ENCODE measurements at regions not wholly inside any gene's neighbourhood (a gene's known extent, or its start where the extent isn't known, plus 50 kb on each side); places are given as distances from the start of the nearest gene placed in this dataset.

GRCh38 chr3:161851941-161852566 is 355.4 kb downstream of the OTOL1 start:
- H3K9me3 ChIP-seq (replicated peaks; ENCODE audit: control insufficient read depth, insufficient read depth, low read length): no peaks in the 10 kb centered on the region
- H3K36me3 ChIP-seq (ENCODE audit: control insufficient read depth in 2 of 2, insufficient read depth in 2 of 2, low read length in 1 of 2): no peaks in the 10 kb centered on the region
- H3K9ac ChIP-seq (ENCODE audit: control insufficient read depth, insufficient read depth, low read length): no peak overlapping the region
- WGBS (ENCODE audit: insufficient coverage, insufficient replicate concordance, low lambda C conversion rate, missing lambda C conversion rate): 18% methylated on average over 8 of the region's 8 CpGs
- no peak overlapping the region for H2AFZ ChIP-seq (ENCODE audit: control insufficient read depth, low read depth, low read length)
- H3K4me3 ChIP-seq: no peak overlapping the region
- H4K20me1 ChIP-seq (ENCODE audit: control insufficient read depth, insufficient read depth): no peaks in the 10 kb centered on the region
- BruUV-seq (replicated peaks): no TSS peak
- intact Hi-C loops (cut with micrococcal nuclease; ENCODE audit: unreplicated experiment): loop anchor here (2.0 to 10.0 kb wide), 4 partner anchors 291 to 1643 kb away; no protein-coding TSS in a partner anchor
- DNase-seq (ENCODE audit: low read depth, low spot score) (peak; percentile 8), FAIRE-seq (peak; percentile 31), ATAC-seq (peak; percentile 90)
- H3K79me2 ChIP-seq (ENCODE audit: control insufficient read depth, insufficient read depth, low read length): no peaks in the 10 kb centered on the region
- ChIA-PET RAD21 (ENCODE audit: unreplicated experiment) (no interaction called here), CTCF (interaction anchor here (0.7 to 1.1 kb wide), 4 partner anchors 12 to 1191 kb away, joined by 3 to 5 read pairs (median 4); no protein-coding TSS in a partner anchor), SMC1A (ENCODE audit: uncharacterized antibody, unreplicated experiment) (interaction anchor here (0.7 to 1.0 kb wide), 2 partner anchors 17 to 1674 kb away, joined by 3 read pairs; no protein-coding TSS in a partner anchor), POLR2A (no interaction called here)
- no peaks in the 10 kb centered on the region for H3K27me3 ChIP-seq (replicated peaks in 1 of 2; ENCODE audit: control insufficient read depth in 2 of 2, insufficient read depth in 2 of 2, low read length in 1 of 2)
- H3K27ac ChIP-seq (ENCODE audit: control insufficient read depth, insufficient read depth): no peak overlapping the region
- no peak for TF ChIP-seq FOXM1 (IDR thresholded peaks at IDR 0.05; ENCODE audit: low read depth, low read length)
- peak; percentile 81 for TF ChIP-seq RAD21 (IDR thresholded peaks at IDR 0.05; ENCODE audit: insufficient read depth, low read depth, low read length)
- TF ChIP-seq MAX (IDR thresholded peaks at IDR 0.05; ENCODE audit: low read depth, low read length): no peak
- no peak for TF ChIP-seq RELA (IDR thresholded peaks at IDR 0.05; ENCODE audit: borderline replicate concordance, partially characterized antibody)
- TF ChIP-seq EP300 (IDR thresholded peaks at IDR 0.05; ENCODE audit: borderline replicate concordance in 1 of 2, control insufficient read depth in 1 of 2, low read depth in 2 of 2, low read length in 2 of 2): no peak
- TF ChIP-seq CEBPZ (IDR thresholded peaks at IDR 0.05; ENCODE audit: low read depth, low read length): no peak
- no peak for TF ChIP-seq CBX3 (IDR thresholded peaks at IDR 0.05; ENCODE audit: borderline replicate concordance, low read depth)
- TF ChIP-seq SMC3 (IDR thresholded peaks at IDR 0.05; ENCODE audit: borderline replicate concordance, low read length): peak; percentile 61; the same call in 1 of the 2 replicates
- no peak for TF ChIP-seq BCL3 (IDR thresholded peaks at IDR 0.05; ENCODE audit: borderline replicate concordance, insufficient read depth, low read depth, low read length, poor library complexity, severe bottlenecking)
- peak; percentile 79 to 92 (median 81) for TF ChIP-seq CTCF (IDR thresholded peaks at IDR 0.05 in 2 of 3, conservative IDR thresholded peaks at IDR 0.05 in 1 of 3; ENCODE audit: control insufficient read depth in 2 of 3, extremely low read depth in 1 of 3, insufficient read depth in 1 of 3, low read depth in 3 of 3, low read length in 3 of 3)
- no peak for TF ChIP-seq MEF2A (IDR thresholded peaks at IDR 0.05; ENCODE audit: insufficient read depth, low read depth, low read length)
- TF ChIP-seq YY1 (IDR thresholded peaks at IDR 0.05; ENCODE audit: low read depth, low read length): 0 out of 2 replicates have a peak, but pooled peaks have one; percentile 31
- TF ChIP-seq E2F4 (IDR thresholded peaks at IDR 0.05; ENCODE audit: low read depth, low read length): no peak
- in situ Hi-C loops (cut with MboI): loop anchor here (25.0 kb wide), 1 partner anchor 1635 kb away; no protein-coding TSS in a partner anchor
- H3K4me1 ChIP-seq (ENCODE audit: control insufficient read depth, insufficient read depth, low read length): no peaks in the 10 kb centered on the region
- no peak overlapping the region for H3K4me2 ChIP-seq (ENCODE audit: control insufficient read depth, insufficient read depth)
